Spleen (tissue), 7 donors: ENCODE measurements at regions not wholly inside any gene's neighbourhood (a gene's known extent, or its start where the extent isn't known, plus 50 kb on each side); places are given as distances from the start of the nearest gene placed in this dataset.

Source experiments
- POLR2A ChIP-seq, 3 donors: fragments of 450-650 bp; IDR thresholded peaks; one replicate each; pipeline ENCODE4 v1.5.1; 2017; ENCODE audit warnings: antibody characterized with exemption in 3 of 3, mild to moderate bottlenecking in 1 of 3
- TF ChIP-seq, protein P1 (sequence below), 11 experiments: fragments of 200-600 bp in 7 of 11; fragments of 450-650 bp in 4 of 11; sonication (generic) in 4 of 11; IDR thresholded peaks in 8 of 11; conservative IDR thresholded peaks in 3 of 11; 1 replicate in 7 of 11; 2 replicates in 4 of 11; pipeline versions ENCODE4 v1.4.0 to v1.8.0; 2016 to 2021; ENCODE audit warnings: antibody characterized with exemption in 11 of 11, inconsistent platforms in 4 of 11, mild to moderate bottlenecking in 1 of 11
- donor health status: DM: no; HTN: no; CAD: no; lungs with moderate emphysema.
- donor health status: DM: no; HTN: no; CAD: no.
- donor health status: DM: no; HTN: no; CAD: no.

DNA sequence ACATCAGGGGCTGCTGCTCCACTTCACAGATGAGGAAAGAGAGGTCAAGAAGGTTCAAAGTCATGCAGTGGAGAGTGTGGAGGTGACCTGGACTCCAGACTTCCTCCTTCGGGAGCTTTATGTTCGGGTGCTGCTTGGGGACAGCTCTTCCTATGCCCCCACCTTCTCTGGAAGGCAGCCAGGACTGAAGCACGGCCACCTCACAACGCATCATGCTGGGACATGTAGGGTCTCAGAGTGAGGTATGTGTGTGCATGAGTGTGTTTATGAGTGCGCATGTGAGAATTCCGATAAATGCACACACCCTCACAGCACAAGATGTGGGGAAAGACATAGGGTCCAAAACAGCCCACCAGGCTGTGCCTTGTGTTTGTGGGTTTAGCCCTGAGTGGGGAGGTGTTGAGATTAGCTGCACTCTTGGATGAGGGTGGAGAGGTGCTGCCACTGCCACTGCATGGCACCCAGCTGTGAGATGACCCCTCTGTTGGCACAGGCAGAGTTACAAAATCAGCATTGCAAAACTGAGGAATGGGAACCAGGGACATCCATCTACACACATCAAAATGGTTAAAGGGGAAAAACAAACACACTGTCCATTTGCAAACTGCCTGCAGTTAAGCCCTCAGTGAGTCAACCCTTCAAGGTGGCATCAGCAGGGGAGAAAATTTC, 367.4 kb downstream of the SEC14L1 start:
- TF ChIP-seq POLR2A (IDR thresholded peaks at IDR 0.05), result no peak
- TF ChIP-seq, protein P1, sequence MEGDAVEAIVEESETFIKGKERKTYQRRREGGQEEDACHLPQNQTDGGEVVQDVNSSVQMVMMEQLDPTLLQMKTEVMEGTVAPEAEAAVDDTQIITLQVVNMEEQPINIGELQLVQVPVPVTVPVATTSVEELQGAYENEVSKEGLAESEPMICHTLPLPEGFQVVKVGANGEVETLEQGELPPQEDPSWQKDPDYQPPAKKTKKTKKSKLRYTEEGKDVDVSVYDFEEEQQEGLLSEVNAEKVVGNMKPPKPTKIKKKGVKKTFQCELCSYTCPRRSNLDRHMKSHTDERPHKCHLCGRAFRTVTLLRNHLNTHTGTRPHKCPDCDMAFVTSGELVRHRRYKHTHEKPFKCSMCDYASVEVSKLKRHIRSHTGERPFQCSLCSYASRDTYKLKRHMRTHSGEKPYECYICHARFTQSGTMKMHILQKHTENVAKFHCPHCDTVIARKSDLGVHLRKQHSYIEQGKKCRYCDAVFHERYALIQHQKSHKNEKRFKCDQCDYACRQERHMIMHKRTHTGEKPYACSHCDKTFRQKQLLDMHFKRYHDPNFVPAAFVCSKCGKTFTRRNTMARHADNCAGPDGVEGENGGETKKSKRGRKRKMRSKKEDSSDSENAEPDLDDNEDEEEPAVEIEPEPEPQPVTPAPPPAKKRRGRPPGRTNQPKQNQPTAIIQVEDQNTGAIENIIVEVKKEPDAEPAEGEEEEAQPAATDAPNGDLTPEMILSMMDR (IDR thresholded peaks at IDR 0.05 in 8 of 11, conservative IDR thresholded peaks at IDR 0.05 in 3 of 11), result no peak
